Activated CD4-positive, alpha-beta T cell treated with anti-CD3 and anti-CD28 coated beads for 24 hours (primary cell): ENCODE measurements at regions not wholly inside any gene's neighbourhood (a gene's known extent, or its start where the extent isn't known, plus 50 kb on each side); places are given as distances from the start of the nearest gene placed in this dataset.
"Not testable (repeated sequence)": the region's sequence is repeated elsewhere in the genome, so short reads cannot be mapped to it uniquely, and the experiment has no call there.

ENCODE experiments used
- DNase-seq, 2 donors: peaks; one replicate each; pipeline ENCODE4 v3.0.0-alpha.2; 2020; ENCODE audit warnings: low read depth in 2 of 2

DNA sequence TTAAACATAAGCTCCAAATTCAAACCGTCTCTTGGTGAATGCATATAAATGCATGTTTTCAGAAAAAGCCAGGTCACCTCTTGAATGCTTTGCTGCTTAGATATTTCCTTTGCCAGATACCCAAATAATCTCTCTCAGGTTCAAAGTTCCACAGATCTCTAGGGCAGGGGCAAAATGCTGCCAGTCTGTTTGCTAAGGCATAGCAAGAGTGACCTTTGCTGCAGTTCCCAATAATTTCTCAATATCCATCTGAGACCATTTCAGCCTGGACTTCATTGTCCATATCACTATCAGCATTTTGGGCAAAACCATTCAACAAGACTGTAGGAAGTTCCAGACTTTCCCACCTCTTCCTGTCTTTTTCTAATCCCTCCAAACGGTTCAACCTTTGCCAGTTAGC, 1006.2 kb upstream of the KCND2 start:
- DNase-seq, result not testable (repeated sequence)

GRCh38 chr7:119270045-119270464, 1002.9 kb upstream of the KCND2 start:
- peak in 1 of 2 donors; percentile 2 for DNase-seq

- no peak for DNase-seq
These were observed 1002.3 kb upstream of the KCND2 start for GRCh38 chr7:119270644-119271043.

DNA sequence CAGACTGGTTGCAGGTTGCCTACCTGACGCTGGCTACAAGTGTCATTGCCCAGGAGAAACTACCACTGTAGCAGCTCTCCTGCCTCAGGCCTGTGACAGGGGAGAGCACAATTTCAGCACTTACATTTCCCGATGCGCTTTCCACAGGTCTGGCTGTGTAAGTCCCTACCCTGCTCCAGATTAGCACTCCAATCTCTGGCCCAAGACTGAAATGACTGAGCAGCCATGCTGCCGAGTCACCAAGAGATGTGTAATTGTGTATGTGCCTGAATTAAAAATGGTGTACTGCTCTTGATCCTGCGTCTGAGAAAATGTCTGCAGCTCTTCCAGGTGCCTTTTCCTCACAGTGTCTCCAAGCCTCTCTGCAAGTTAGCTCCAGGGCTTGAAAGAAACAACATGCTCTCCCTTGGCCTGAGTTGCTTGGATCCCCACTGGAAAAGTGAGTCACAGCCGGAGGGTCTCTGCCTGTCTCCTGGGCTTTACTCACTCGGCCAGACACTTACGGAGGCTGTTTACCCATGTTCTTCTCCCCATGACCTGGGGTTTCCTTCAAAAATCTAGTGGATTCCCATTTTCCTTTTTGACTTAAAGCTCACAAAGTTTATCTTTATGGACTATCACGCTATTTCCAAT, 1001.7 kb upstream of the KCND2 start:
- DNase-seq, result no peak

GRCh38 chr7:119281181-119281846, 991.7 kb upstream of the KCND2 start:
- DNase-seq, result no peak

- DNase-seq, result no peak
These were observed 989.6 kb upstream of the KCND2 start for GRCh38 chr7:119283353-119283752.

- no peak for DNase-seq
These were observed 984.6 kb upstream of the KCND2 start for GRCh38 chr7:119288416-119288815.

DNA sequence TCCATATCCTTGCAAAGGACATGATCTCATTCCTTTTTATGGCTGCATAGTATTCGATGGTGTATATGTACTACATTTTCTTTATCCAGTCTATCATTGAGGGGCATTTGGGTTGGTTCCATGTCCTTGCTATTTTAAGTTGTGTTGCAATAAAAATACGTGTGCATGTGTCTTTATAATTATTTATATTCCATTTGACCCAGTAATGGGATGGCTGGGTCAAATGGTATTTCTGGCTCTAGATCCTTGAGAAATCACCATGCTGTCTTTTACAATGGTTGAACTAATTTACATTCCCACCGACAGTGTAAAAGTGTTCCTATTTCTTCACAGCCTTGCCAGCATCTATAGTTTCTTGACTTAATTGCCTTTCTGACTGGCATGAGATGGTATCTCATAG, 972.6 kb upstream of the KCND2 start:
- DNase-seq, result not testable (repeated sequence)

GRCh38 chr7:119320316-119320715, 952.7 kb upstream of the KCND2 start:
- no peak for DNase-seq

DNA sequence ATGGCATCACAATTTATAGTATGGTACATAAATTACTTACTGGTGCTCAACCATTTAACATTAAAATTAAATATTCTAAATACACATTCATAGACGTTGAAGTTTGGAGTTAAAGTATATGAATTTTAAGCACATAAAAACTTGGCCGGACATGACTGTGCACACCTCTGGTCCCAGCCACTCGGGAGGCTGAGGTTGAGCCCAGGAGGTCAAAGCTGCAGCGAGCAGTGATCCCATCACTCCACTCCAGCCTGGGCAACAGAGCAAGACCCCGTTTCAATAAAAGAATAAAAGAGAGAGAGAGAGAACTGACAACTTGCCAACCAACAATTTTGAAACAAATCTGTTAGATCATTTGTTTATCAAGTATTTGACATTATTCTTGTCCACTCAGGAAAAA, 943.3 kb upstream of the KCND2 start:
- DNase-seq, result no peak

- no peak for DNase-seq
These were observed 937.6 kb upstream of the KCND2 start for GRCh38 chr7:119335405-119335804.

DNA sequence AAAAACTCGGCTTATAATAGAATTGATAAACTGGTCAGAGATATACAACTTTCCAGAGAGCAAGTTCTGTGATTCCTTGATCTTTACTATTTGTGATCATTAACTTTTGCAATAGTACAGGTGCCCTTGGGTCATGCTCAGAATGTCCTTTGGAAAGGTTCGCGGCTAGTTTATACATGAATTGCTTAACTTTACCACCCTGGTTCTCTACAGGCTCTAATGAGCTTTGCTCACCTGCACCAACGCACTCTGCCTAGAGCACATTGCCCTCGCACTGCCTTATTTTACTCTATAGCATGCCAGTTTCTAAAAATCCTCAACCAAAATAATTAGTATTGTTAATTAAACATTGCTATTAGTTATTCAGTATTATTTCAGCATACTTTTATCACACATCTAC, 931.2 kb upstream of the KCND2 start:
- DNase-seq, result no peak

DNA sequence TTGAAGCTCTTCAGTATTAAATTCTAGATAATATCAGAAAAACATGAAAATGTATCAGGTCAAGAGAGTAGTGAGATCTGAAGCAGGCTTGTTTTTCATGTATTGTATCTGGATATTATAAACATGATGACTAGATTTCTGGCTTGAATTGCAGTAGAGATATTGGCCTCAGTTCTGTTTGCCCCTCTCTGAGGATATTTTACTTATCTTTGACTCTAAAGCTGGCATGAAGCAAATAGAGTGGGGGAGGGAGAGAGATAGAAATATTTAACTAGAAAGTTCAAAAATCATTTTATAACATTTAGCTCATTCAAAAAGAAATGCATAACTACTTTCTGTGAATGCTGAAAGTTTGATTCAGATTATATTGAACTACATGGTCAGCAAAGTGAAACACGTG, 929.7 kb upstream of the KCND2 start:
- no peak for DNase-seq

GRCh38 chr7:119344466-119344865, 928.5 kb upstream of the KCND2 start:
- DNase-seq, result no peak

DNA sequence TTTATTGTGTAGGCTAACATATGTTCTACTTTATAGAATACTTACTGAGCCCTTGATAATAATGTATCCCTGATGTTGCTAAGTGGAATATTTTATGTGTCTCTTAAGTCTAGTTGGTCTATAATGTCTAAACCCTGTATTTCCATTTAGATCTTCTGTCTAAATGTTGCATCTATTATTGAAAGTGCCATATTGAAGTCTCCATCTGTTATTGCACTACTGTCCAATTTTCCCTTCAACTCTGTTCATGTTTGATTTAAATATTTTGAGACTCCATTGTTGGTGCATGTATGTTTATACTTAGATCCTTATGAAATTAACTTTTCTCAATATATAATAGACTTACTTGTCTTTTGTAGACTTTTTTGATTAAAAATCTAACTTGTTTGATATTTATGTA, 924.5 kb upstream of the KCND2 start:
- DNase-seq, result no peak

DNA sequence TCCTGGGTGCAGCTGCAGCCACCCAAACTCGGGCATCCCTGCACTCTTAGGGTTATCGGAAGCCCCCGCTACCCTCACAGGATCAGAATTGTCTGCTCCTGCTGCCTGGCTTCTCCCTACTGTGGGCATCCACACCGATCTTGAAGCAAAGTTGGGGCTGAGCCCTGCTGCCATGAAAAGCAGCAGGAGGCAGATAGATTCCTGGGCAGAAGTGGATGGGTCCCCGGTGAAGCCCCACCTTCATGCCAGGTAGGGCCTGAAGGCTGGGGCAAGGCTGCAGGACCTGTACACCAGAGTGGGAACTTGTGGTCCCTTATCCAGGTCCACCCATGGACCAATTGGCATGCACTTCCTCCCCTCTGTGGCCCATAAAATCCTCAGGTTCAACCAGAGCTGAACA, 922.6 kb upstream of the KCND2 start:
- no peak for DNase-seq

- DNase-seq, result no peak
These were observed 921.7 kb upstream of the KCND2 start for GRCh38 chr7:119351320-119351719.

DNA sequence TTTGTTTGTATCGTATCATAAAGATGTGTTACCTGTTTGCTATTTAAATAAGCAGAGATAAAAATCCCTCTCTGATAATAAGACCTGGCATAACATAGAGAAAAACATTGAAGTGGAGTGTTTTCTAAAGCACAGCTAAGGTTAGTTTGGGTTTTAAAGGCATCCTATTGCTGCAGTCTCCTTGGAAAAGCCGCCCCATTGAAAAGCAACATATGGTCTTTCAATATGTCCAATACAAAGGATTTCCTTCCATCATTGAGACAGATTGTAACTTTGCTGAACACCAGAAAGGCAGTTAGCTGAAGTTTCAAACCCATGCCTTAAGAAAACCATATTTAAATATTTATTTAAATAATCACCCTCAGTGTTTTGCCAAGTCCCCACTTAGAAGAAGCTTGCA, 898.5 kb upstream of the KCND2 start:
- no peak for DNase-seq

DNA sequence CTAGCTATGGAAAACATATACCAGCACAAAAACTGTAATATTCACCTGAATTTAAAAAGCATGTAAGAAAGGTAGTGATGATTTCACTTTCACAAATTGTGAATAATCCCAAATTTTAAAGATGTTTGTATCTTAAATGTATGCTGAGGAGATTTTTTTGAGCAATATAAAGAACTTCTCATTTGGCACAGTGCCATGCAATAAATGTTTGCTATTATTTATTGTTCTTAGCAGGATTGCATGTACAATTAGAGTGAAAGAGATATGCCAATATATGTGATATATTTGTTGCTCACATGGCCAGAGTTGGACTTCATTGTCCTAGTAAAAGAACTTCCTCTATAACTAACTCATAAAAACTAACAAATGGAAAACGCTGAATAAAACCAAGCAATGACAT, 895.1 kb upstream of the KCND2 start:
- no peak for DNase-seq

- DNase-seq, result no peak
These were observed 890.2 kb upstream of the KCND2 start for GRCh38 chr7:119382726-119383125.

DNA sequence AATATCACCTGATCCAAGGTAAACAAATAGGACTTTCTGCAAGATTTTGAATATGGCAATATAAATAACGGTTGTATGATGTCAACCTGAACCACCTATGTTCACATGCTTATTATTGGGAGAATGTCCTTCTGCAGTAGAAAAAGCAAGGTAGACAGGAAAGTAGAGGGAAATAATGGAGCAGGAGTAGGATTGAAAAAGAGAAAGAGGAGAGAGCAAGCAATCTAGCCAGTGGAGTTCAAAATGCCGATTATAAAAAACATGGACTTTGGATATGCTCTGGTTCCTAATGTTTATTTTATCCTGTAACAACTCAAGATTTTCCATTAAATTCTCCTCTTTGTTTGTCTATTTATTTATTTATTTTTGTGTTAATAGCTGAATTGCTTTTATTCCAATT, 878.0 kb upstream of the KCND2 start:
- no peak for DNase-seq

- DNase-seq, result no peak
These were observed 875.8 kb upstream of the KCND2 start for GRCh38 chr7:119397156-119397555.

DNA sequence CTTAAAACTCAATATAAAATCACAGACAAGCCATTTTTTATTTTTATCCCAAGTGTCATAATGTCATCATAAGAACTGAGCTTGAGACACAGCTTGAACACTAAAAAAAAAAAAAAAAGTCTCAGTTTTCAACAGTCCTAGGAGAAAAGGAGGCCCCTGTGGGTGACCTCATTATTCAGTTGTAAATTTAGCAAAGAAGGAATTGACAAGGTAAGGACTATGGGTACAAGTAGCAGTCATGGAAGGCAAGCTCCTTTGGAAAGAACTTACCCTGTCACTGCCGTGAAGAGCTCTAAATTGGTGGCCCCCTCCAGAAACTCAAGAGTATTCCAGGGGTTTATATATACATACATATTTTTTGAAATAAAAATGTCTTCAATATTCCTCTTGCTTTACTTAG, 864.4 kb upstream of the KCND2 start:
- DNase-seq, result no peak

DNA sequence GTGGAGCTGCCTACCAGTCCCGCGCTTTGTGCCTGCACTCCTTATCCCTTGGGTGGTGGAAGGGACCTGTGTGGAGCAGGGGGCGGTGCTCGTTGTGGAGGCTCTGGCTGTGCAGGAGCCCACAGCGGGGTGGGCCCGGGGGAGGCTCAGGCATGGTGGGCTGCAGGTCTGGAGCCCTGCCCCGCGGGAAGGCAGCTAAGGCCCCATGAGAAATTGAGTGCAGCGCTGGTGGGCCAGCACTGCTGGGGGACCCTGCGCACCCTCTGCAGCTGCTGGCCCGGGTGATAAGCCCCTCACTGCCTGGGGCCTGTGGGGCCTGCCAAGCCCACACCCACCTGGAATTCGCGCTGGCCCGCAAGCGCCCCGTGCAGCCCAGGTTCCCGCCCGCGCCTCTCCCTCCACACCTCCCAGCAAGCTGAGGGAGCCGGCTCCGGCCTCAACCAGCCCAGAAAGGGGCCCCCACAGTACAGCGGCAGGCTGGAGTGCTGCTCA, 859.6 kb upstream of the KCND2 start:
- no peak for DNase-seq
